Bone marrow (tissue), 2 donors: ENCODE measurements at regions not wholly inside any gene's neighbourhood (a gene's known extent, or its start where the extent isn't known, plus 50 kb on each side); places are given as distances from the start of the nearest gene placed in this dataset.
"Not testable (repeated sequence)": the region's sequence is repeated elsewhere in the genome, so short reads cannot be mapped to it uniquely, and the experiment has no call there.

Experiments
- DNase-seq, 2 donors: peaks; one replicate each; lab custom pipeline; 2025; lab: John Stamatoyannopoulos, UW

DNA sequence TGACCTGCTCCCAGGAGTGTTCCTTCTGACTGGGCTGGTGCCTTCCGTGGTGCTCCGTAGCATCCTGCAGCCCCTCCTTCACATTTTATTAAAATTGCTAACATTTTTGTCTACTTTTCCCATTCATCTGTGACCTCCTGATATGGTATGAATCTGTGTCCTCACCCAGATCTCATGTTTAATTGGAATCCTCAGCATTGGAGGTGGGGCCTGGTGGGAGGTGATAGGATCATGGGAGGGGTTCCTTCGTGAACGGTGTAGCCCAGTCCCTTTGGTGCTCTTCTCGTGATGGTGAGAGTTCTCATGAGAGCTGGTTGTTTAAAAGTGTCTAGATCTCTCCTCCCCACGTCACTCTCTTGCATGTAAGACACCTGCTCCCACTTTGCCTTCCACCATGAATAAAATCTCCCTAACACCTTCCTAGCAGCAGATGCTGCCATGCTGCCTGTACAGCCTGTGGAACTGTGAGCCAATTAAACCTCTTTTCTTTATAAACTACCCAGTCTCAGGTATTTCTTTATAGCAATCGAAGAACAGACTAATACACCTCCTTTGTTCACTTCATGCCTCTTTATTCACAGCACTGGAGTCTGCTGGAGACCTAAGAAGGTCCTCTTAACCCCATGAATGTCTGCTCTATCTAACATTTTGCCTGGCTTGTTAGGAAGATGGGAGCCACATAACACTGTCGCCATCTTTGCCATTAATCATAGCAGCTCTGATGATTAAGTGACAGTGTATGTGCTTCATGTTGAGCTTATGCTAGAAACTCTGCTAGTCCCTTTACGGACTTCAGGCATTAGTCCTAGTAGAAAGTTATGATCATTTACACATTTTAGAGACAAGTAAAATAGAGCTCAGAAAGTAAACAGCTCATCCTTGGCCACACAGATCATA lies 377.7 kb upstream of the MAF start:
- no peak for DNase-seq

- no peak for DNase-seq
These were observed 372.8 kb upstream of the MAF start for GRCh38 chr16:79973320-79973719.

GRCh38 chr16:79972053-79972704 lies 371.6 kb upstream of the MAF start:
- DNase-seq = no peak

DNA sequence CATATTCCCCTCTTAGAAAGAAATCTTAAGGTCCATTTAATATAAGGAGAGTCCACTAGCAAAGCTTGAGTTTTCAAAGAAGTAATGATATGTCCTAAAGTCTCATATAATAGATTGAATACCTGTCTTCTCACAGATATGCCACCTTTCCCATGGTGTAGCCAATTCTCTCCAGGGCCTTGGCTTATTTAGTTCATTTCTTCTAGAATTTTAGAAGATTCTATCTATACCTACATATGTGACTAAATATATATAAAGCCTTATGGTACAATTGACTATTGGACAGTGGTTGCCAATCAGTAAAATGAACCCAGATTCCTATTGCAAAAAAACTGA lies 370.7 kb upstream of the MAF start:
- DNase-seq = no peak

GRCh38 chr16:79970551-79971236 lies 370.2 kb upstream of the MAF start:
- DNase-seq = no peak

- DNase-seq = no peak
These were observed 369.6 kb upstream of the MAF start for GRCh38 chr16:79970087-79970486.

- no peak for DNase-seq
These were observed 368.9 kb upstream of the MAF start for GRCh38 chr16:79969458-79969857.

- no peak for DNase-seq
These were observed 365.7 kb upstream of the MAF start for GRCh38 chr16:79966226-79966625.

- DNase-seq = no peak
These were observed 365.2 kb upstream of the MAF start for GRCh38 chr16:79965718-79966117.

- no peak for DNase-seq
These were observed 363.6 kb upstream of the MAF start for GRCh38 chr16:79964104-79964503.

DNA sequence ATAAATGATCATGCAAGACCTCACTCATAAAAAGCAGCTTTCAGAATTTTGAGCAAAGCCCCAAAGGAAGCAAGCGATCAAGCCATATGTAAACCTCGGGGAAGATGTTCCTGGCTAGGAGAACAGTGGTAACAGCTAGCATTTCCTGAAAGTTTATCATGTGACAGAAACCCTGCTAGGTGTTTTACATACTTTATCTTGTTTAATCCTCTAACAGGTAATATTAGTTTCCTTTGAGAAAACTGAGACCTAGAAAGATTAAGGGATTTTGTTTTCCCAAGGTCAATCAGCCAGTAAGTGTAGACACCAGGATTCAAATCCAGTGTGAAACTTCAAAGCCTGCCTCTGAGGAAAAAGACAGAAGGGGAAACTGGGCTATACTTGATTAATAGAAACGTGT lies 362.4 kb upstream of the MAF start:
- DNase-seq = no peak

- no peak for DNase-seq
These were observed 358.7 kb upstream of the MAF start for GRCh38 chr16:79959226-79959625.

DNA sequence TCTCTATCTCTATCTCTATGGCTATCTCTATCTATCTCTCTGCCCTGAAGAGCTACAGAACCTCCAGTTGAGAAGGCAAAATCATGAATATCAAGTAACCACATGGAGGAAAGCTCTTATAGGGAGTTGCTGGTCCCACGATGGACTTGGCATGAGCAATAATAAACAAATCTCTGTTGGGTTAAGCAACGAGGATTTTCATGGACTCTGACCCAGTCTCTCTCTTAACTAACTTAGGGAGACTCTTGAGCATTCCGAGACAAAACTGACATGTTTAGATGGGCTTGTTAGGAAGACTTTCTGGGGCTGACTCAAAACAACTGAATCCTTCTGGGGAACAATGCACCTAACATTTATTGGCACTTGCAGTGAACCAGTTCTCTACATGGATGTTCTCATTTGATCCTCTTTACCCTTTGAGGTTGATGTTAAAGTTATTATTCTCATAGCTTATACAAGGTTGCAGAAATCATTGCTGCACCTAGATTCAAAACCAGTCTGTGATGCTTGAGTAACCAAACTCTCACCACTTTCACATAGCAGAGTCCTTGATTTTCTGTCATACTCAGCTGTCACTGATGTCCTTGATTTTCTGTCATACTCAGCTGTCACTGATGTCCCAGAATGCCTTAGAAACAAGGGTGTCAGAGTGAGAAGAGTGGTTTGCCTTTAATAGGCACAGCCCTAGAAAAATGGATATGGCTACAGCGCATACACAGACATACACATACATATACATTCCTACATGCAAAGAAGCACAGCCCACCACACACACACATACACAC lies 354.6 kb upstream of the MAF start:
- no peak for DNase-seq

- no peak for DNase-seq
These were observed 350.6 kb upstream of the MAF start for GRCh38 chr16:79950932-79951719.

GRCh38 chr16:79949417-79949816 lies 348.9 kb upstream of the MAF start:
- DNase-seq = no peak

DNA sequence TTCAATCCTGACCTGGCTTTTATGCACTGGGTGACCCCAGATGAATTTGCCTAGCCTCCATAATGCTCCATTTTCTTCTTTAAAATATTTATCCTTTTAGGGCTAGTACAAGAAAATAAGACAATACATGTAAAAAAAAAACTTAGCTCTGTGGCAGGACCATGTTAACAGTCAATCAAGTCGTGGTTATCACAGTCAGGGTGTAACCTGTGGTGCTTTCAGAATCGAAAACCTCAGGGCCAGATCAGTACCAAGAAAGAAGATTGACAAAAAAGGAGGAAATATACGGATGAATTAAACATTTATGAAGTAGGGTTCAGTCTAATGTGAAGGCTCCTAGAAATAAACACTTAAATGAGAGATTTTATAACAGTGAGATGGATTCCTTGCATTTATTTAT lies 347.2 kb upstream of the MAF start:
- no peak for DNase-seq

DNA sequence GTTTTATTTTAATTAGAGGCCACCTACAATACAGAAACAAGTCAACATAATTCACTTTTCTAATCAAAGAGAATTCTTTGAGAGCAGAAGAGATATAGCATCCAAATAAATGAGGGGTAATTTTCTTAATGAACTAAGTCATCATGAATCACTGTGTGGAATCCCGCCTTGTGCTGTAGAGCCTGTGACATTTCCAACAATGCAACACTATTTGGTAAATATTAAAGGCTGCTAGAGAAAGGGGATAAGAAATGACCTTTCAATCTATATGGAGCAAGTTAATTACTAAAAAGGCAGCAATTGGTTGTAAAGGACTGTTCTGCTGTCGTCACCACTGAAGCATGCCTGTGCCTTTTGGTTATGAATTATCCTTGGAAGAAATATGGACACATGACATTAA lies 345.7 kb upstream of the MAF start:
- no peak for DNase-seq

GRCh38 chr16:79943736-79944135 lies 343.2 kb upstream of the MAF start:
- no peak for DNase-seq

DNA sequence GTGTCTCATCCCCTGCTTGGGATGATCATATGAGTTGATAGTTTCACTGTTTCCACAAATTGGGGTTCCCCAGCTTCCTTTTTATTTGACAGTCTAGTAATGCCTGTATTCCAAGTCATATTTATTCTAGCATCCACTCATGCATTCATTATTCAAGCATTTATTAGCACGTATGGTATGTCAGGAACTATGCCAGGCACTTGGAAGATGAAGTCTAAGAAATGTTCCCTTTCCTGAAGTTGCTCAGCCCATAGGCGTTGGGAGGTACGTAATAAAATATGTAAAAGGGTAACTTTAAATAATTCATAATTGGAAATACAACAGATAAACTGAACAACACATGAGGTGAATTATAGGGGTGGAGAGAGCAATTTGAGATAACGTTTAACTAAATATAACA lies 338.0 kb upstream of the MAF start:
- DNase-seq = no peak

GRCh38 chr16:79937671-79938070 lies 337.1 kb upstream of the MAF start:
- DNase-seq = not testable (repeated sequence)

DNA sequence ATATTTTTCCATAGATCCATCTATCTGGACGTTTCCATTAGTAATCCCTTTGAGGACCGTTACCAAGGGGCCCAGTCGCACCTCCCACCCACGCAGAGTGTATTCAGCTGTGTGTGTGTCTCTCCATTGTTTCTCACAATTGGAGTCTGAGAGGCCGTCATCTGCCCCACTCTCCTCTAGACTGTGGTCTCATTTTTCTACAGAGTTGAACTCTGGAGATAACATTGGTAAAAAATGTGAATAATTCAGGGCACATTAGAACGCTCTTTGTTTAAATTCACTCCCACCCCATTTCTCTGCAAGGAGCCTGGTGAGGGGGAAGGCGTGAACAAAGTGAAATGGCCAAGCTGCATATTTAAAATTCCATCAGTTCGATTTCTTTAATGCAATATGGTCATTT lies 333.1 kb upstream of the MAF start:
- DNase-seq = no peak

DNA sequence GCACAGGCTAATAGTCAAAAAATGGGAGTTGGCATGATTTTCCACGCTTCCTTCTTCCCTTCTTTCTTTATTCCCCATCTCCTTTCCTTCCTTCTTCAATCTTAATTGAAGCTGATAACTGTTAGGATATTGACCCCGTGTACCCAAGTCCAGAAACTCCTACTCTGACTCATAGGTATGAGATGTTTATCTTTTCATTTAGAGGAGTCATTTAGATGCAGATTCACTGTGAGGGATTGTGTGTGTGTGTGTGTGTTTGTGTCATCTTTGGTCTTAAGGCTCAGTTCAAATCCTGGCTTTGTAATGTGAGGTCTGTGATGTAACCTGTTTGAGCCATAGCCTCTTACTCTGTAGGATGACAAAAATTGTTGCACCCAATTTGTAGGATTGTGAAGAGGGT lies 332.0 kb upstream of the MAF start:
- DNase-seq = no peak
